ENCODE measurements at regions not wholly inside any gene's neighbourhood (a gene's known extent, or its start where the extent isn't known, plus 50 kb on each side); places are given as distances from the start of the nearest gene placed in this dataset.
"Not testable (repeated sequence)": the region's sequence is repeated elsewhere in the genome, so short reads cannot be mapped to it uniquely, and the experiment has no call there.

GRCh38 chr2:16070648-16070971 lies 130.3 kb downstream of the MYCN start:
- DNase-seq = no peak

- no peak for DNase-seq
Measured at GRCh38 chr2:16069933-16070647, 129.7 kb downstream of the MYCN start.

GRCh38 chr2:16069663-16069932 lies 129.2 kb downstream of the MYCN start:
- no peak for DNase-seq

- no peak for DNase-seq
Measured at GRCh38 chr2:16068552-16068940, 128.2 kb downstream of the MYCN start.

GRCh38 chr2:16067866-16068551 lies 127.7 kb downstream of the MYCN start:
- no peak for DNase-seq

GRCh38 chr2:16067444-16067843 lies 127.1 kb downstream of the MYCN start:
- DNase-seq = no peak

GRCh38 chr2:16067037-16067406 lies 126.7 kb downstream of the MYCN start:
- no peak for DNase-seq

- no peak for DNase-seq
Measured at GRCh38 chr2:16066261-16067036, 126.1 kb downstream of the MYCN start.

GRCh38 chr2:16065272-16066069 lies 125.1 kb downstream of the MYCN start:
- DNase-seq = not testable (repeated sequence)

- no peak for DNase-seq
Measured at GRCh38 chr2:16064745-16065144, 124.4 kb downstream of the MYCN start.

GRCh38 chr2:16063955-16064633 lies 123.7 kb downstream of the MYCN start:
- no peak for DNase-seq

GRCh38 chr2:16063251-16063850 lies 123.0 kb downstream of the MYCN start:
- no peak for DNase-seq

GRCh38 chr2:16062471-16063250 lies 122.3 kb downstream of the MYCN start:
- DNase-seq = no peak

- DNase-seq = no peak
Measured at GRCh38 chr2:16061441-16062217, 121.3 kb downstream of the MYCN start.

GRCh38 chr2:16060936-16061338 lies 120.6 kb downstream of the MYCN start:
- no peak for DNase-seq

- no peak for DNase-seq
Measured at GRCh38 chr2:16060125-16060935, 120.0 kb downstream of the MYCN start.

- no peak for DNase-seq
Measured at GRCh38 chr2:16059393-16060016, 119.2 kb downstream of the MYCN start.

GRCh38 chr2:16058747-16059358 lies 118.5 kb downstream of the MYCN start:
- no peak for DNase-seq

- DNase-seq = no peak
Measured at GRCh38 chr2:16058256-16058655, 117.9 kb downstream of the MYCN start.

Measured in activated CD4-positive, alpha-beta T cell treated with anti-CD3 and anti-CD28 coated beads, Interleukin-2, amount 50 U/mL, for 48 hours (primary cell).